H1 (cell line): ENCODE measurements at regions not wholly inside any gene's neighbourhood (a gene's known extent, or its start where the extent isn't known, plus 50 kb on each side); places are given as distances from the start of the nearest gene placed in this dataset.

Experiments
- CTCF ChIA-PET: fragments of 300-600 bp; sonication (Branson Sonifier 250); formaldehyde crosslinking; loops from one replicate; lab custom pipeline; 2021; ENCODE audit not compliant: partially characterized antibody; lab: Charles Lee
- POLR2A ChIA-PET: fragments of 300-600 bp; sonication (Branson Sonifier 250); formaldehyde crosslinking; loops from one replicate; lab custom pipeline; 2021; ENCODE audit warnings: inconsistent platforms; ENCODE audit not compliant: partially characterized antibody; lab: Charles Lee
- DNase-seq, 2 experiments: peaks; one replicate each; pipeline versions ENCODE4 v3.0.0 to v3.0.0-alpha.2; 2010 to 2022; ENCODE audit warnings: low spot score in 2 of 2, low read depth in 1 of 2, mixed read lengths in 1 of 2
- FAIRE-seq: peaks from 2 replicates; lab custom pipeline; 2011; peaks lifted over from hg19 to GRCh38; lab: Jason Lieb, UNC
- H2AFZ ChIP-seq: 2 replicates; pipeline ENCODE4 v1.8.1; 2012; ENCODE audit warnings: low read length, inconsistent platforms
- H2AK5ac ChIP-seq: 2 replicates; pipeline ENCODE4 v1.6.1; 2013; ENCODE audit warnings: low read depth, low read length
- H2BK120ac ChIP-seq: replicated peaks from 2 replicates; pipeline ENCODE3; 2013; ENCODE audit warnings: low read depth, low read length, inconsistent platforms
- H2BK12ac ChIP-seq: 2 replicates; pipeline ENCODE4 v1.6.1; 2013; ENCODE audit warnings: low read depth, low read length
- H2BK15ac ChIP-seq: 2 replicates; pipeline ENCODE4 v1.6.1; 2013; ENCODE audit warnings: low read length
- H2BK20ac ChIP-seq: 2 replicates; pipeline ENCODE4 v1.6.1; 2013; ENCODE audit warnings: low read length
- H2BK5ac ChIP-seq: 2 replicates; pipeline ENCODE4 v1.6.1; 2013; ENCODE audit warnings: low read depth, low read length
- H3K14ac ChIP-seq: 2 replicates; pipeline ENCODE4 v1.6.1; 2013; ENCODE audit warnings: inconsistent platforms; ENCODE audit not compliant: insufficient read length
- H3K18ac ChIP-seq: 2 replicates; pipeline ENCODE4 v1.6.1; 2013; ENCODE audit warnings: low read length; ENCODE audit errors: extremely low read depth
- H3K23ac ChIP-seq: 2 replicates; pipeline ENCODE4 v1.6.1; 2013; ENCODE audit warnings: inconsistent platforms; ENCODE audit not compliant: insufficient read length
- H3K23me2 ChIP-seq: 2 replicates; pipeline ENCODE4 v1.6.1; 2013; ENCODE audit warnings: low read depth, low read length
- H3K27ac ChIP-seq: 2 replicates; pipeline ENCODE4 v1.6.1; 2011; ENCODE audit warnings: low read depth, low read length, inconsistent platforms
- H3K27me3 ChIP-seq, 4 experiments: replicated peaks in 1 of 4; 1 replicate in 1 of 4; 2 replicates in 3 of 4; pipeline versions ENCODE4 v1.6.1 to v1.8.1; 2011 to 2013; ENCODE audit warnings: low read length in 3 of 4, mild to moderate bottlenecking in 3 of 4, inconsistent platforms in 2 of 4, mixed read lengths in 2 of 4, moderate library complexity in 1 of 4; ENCODE audit not compliant: control insufficient read depth in 3 of 4, insufficient read depth in 3 of 4; ENCODE audit errors: extremely low read depth in 1 of 4
- H3K36me3 ChIP-seq, 4 experiments: 2 replicates each; pipeline versions ENCODE4 v1.6.1 to v1.8.1; 2011 to 2013; ENCODE audit warnings: mild to moderate bottlenecking in 4 of 4, low read length in 3 of 4, moderate library complexity in 2 of 4, control low read depth in 1 of 4, inconsistent platforms in 1 of 4; ENCODE audit not compliant: insufficient read depth in 4 of 4, control insufficient read depth in 2 of 4
- H3K4ac ChIP-seq: replicated peaks from 2 replicates; pipeline ENCODE3; 2013; ENCODE audit warnings: low read length, low read depth, mixed read lengths, inconsistent platforms; ENCODE audit not compliant: insufficient read length
- H3K4me1 ChIP-seq, 4 experiments: replicated peaks in 1 of 4; 1 replicate in 1 of 4; 2 replicates in 3 of 4; pipeline versions ENCODE4 v1.6.1 to v1.8.1; 2011 to 2013; ENCODE audit warnings: low read length in 3 of 4, inconsistent platforms in 2 of 4, mixed read lengths in 1 of 4; ENCODE audit not compliant: insufficient read depth in 4 of 4, control insufficient read depth in 3 of 4
- H3K4me2 ChIP-seq, 2 experiments: 2 replicates each; pipeline versions ENCODE4 v1.6.1 to v1.8.1; 2011 to 2013; ENCODE audit warnings: low read depth in 2 of 2, low read length in 2 of 2, control low read depth in 1 of 2, inconsistent platforms in 1 of 2, mild to moderate bottlenecking in 1 of 2; ENCODE audit not compliant: insufficient read depth in 1 of 2
- H3K4me3 ChIP-seq, 4 experiments: fragments of 200-600, 300-600 bp in 1 of 4; sonication (generic), shearing (Covaris generic), sonication (Bioruptor Twin) in 1 of 4; 2 replicates each; pipeline versions ENCODE4 v1.5.1 to v1.8.1; 2011 to 2016; ENCODE audit warnings: low read length in 4 of 4, low read depth in 3 of 4, control low read depth in 2 of 4, inconsistent platforms in 2 of 4, mild to moderate bottlenecking in 2 of 4, mixed read lengths in 1 of 4, moderate library complexity in 1 of 4; ENCODE audit not compliant: insufficient read depth in 2 of 4; ENCODE audit errors: extremely low read depth in 1 of 4
- H3K56ac ChIP-seq: replicated peaks from 2 replicates; pipeline ENCODE3; 2013; ENCODE audit warnings: low read depth, mild to moderate bottlenecking, mixed read lengths, low read length, inconsistent platforms; ENCODE audit not compliant: insufficient read length
- H3K79me1 ChIP-seq: 2 replicates; pipeline ENCODE4 v1.6.1; 2013; ENCODE audit warnings: low read depth, low read length, control low read depth
- H3K79me2 ChIP-seq, 2 experiments: 2 replicates each; pipeline versions ENCODE4 v1.6.1 to v1.8.1; 2012 to 2013; ENCODE audit warnings: low read length in 2 of 2, mild to moderate bottlenecking in 2 of 2, inconsistent platforms in 1 of 2; ENCODE audit not compliant: insufficient read depth in 2 of 2, control insufficient read depth in 1 of 2
- H3K9ac ChIP-seq, 4 experiments: replicated peaks in 1 of 4; 1 replicate in 1 of 4; 2 replicates in 3 of 4; pipeline versions ENCODE4 v1.6.1 to v1.8.1; 2011 to 2013; ENCODE audit warnings: low read depth in 3 of 4, low read length in 3 of 4, control low read depth in 2 of 4, mild to moderate bottlenecking in 2 of 4, moderate library complexity in 2 of 4, inconsistent platforms in 1 of 4; ENCODE audit errors: extremely low read depth in 1 of 4
- H3K9me3 ChIP-seq, 2 experiments: 2 replicates each; pipeline versions ENCODE4 v1.6.1 to v1.8.1; 2012 to 2013; ENCODE audit warnings: mild to moderate bottlenecking in 2 of 2, moderate library complexity in 2 of 2, control low read depth in 1 of 2, inconsistent platforms in 1 of 2, low read depth in 1 of 2, low read length in 1 of 2, mixed read lengths in 1 of 2; ENCODE audit not compliant: insufficient read depth in 2 of 2
- H4K20me1 ChIP-seq, 2 experiments: replicated peaks in 1 of 2; 2 replicates each; pipeline versions ENCODE3 to v1.8.1; 2011 to 2013; ENCODE audit warnings: inconsistent platforms in 2 of 2, low read length in 2 of 2, mild to moderate bottlenecking in 1 of 2; ENCODE audit not compliant: insufficient read depth in 2 of 2, control insufficient read depth in 1 of 2
- H4K5ac ChIP-seq: 2 replicates; pipeline ENCODE4 v1.6.1; 2013; ENCODE audit warnings: low read length, low read depth, mixed read lengths, inconsistent platforms; ENCODE audit not compliant: insufficient read length
- H4K8ac ChIP-seq: 2 replicates; pipeline ENCODE4 v1.8.0; 2013; ENCODE audit warnings: mild to moderate bottlenecking, moderate library complexity, low read length, inconsistent platforms; ENCODE audit not compliant: insufficient read depth; ENCODE audit errors: extremely low read depth
- H4K91ac ChIP-seq: replicated peaks from 2 replicates; pipeline ENCODE3; 2013; ENCODE audit warnings: low read length, mixed read lengths, inconsistent platforms; ENCODE audit not compliant: insufficient read length
- CBX8 ChIP-seq: fragments of 300-800, 300-1000 bp; sonication (generic); IDR thresholded peaks from 2 replicates; pipeline ENCODE4 v1.7.1; 2016; ENCODE audit warnings: low read depth, low read length, borderline replicate concordance
- CREB1 ChIP-seq: IDR thresholded peaks from 2 replicates; pipeline ENCODE4 v1.6.1; 2012; ENCODE audit warnings: inconsistent platforms
- CTBP2 ChIP-seq: IDR thresholded peaks from 2 replicates; pipeline ENCODE4 v1.7.0; 2011; ENCODE audit warnings: borderline replicate concordance, mild to moderate bottlenecking, moderate library complexity, mixed read lengths, low read length; ENCODE audit not compliant: insufficient read depth, insufficient read length
- EZH2 ChIP-seq: fragments of 200-600 bp; sonication (generic); IDR thresholded peaks from 2 replicates; pipeline ENCODE4 v1.7.1; 2012; ENCODE audit warnings: low read depth, mild to moderate bottlenecking, moderate library complexity, low read length, inconsistent platforms; ENCODE audit not compliant: severe bottlenecking
- FOSL1 ChIP-seq: IDR thresholded peaks from 2 replicates; pipeline ENCODE4 v1.6.1; 2011; ENCODE audit warnings: mild to moderate bottlenecking, low read depth, low read length, moderate library complexity; ENCODE audit not compliant: insufficient read depth
- HDAC2 ChIP-seq, 2 experiments: fragments of 300-600 bp in 1 of 2; sonication (generic) in 1 of 2; IDR thresholded peaks; 2 replicates each; pipeline ENCODE4 v1.6.1; 2011 to 2012; ENCODE audit warnings: low read depth in 2 of 2, low read length in 2 of 2, mild to moderate bottlenecking in 2 of 2, moderate library complexity in 2 of 2, borderline replicate concordance in 1 of 2, inconsistent platforms in 1 of 2
- KDM1A ChIP-seq: fragments of 200-600, 300-600 bp; sonication (generic); IDR thresholded peaks from 2 replicates; pipeline ENCODE4 v1.7.1; 2016; ENCODE audit warnings: mild to moderate bottlenecking, low read length, borderline replicate concordance
- NRF1 ChIP-seq: IDR thresholded peaks from 2 replicates; pipeline ENCODE4 v1.6.1; 2011; ENCODE audit warnings: mild to moderate bottlenecking, low read depth, low read length, improper control_type of control experiment
- RBBP5 ChIP-seq: IDR thresholded peaks from 2 replicates; pipeline ENCODE4 v1.7.1; 2012; ENCODE audit warnings: low read depth, mild to moderate bottlenecking, inconsistent platforms, low read length, moderate library complexity, borderline replicate concordance
- RFX5 ChIP-seq: IDR thresholded peaks from 2 replicates; pipeline ENCODE4 v1.6.1; 2011; ENCODE audit warnings: low read depth, low read length, improper control_type of control experiment, borderline replicate concordance
- SIX5 ChIP-seq: IDR thresholded peaks from 2 replicates; pipeline ENCODE4 v1.6.1; 2011; ENCODE audit warnings: mild to moderate bottlenecking, low read depth, low read length
- SUZ12 ChIP-seq: fragments of 200-600 bp; sonication (generic); IDR thresholded peaks from 2 replicates; pipeline ENCODE4 v1.6.1; 2012; ENCODE audit warnings: mild to moderate bottlenecking, inconsistent platforms, low read length, moderate library complexity, mixed read lengths
- TBP ChIP-seq: IDR thresholded peaks from 2 replicates; pipeline ENCODE4 v1.6.1; 2011; ENCODE audit warnings: low read depth, low read length, improper control_type of control experiment
- TEAD4 ChIP-seq: IDR thresholded peaks from 2 replicates; pipeline ENCODE4 v1.6.1; 2012; ENCODE audit warnings: low read depth, low read length, inconsistent platforms, mixed read lengths
- WGBS, 2 experiments: shearing (Covaris generic) in 1 of 2; methylation state at CpG; one replicate each; pipeline versions ENCODE4 v1.1.6 to v1.1.7; 2013 to 2015; ENCODE audit warnings: low lambda C conversion rate in 2 of 2, mixed read lengths in 2 of 2, inconsistent platforms in 1 of 2, low coverage in 1 of 2, missing lambda C conversion rate in 1 of 2; ENCODE audit not compliant: insufficient replicate concordance in 2 of 2, insufficient coverage in 1 of 2, insufficient read length in 1 of 2; ENCODE audit errors: extremely low coverage in 1 of 2, missing lambda C conversion rate in 1 of 2; 5-methylcytosine and 5-hydroxymethylcytosine counted together
- TF ChIP-seq, protein P1 (sequence below): IDR thresholded peaks from 2 replicates; pipeline ENCODE4 v1.6.1; 2012; ENCODE audit warnings: inconsistent platforms

DNA sequence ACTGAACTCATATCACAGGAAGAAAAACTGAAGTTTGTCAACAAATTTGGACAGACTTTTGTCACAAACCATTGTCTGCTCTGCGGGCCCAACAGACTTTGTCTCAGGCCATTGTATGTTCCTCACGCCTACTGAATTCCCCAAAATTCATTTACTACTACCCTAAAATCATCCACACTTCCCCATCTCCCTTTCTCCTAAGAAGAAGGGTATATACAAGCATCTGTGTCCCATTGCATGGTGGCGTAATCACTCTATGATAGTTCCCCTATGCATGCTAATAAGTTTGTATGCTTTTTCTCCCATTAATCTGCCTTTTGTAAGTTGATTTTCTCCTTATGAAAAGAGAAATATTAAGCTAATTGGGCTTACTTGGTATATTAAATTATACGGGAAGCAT lies 54.9 kb upstream of the ATF3 start:
- DNase-seq (no peak), FAIRE-seq (no peak)
- Histone ChIP-seq H3K27me3 (peaks cover 0 to 13% (median 5%) of the 10 kb centered on the region in 4 experiments; a peak in 4 of 7 replicates), H2BK15ac (no peak overlapping the region), H3K14ac (no peak overlapping the region), H2BK5ac (no peak overlapping the region), H2BK20ac (no peak overlapping the region), H2BK12ac (no peak overlapping the region), H3K79me2 (no peaks in the 10 kb centered on the region), H3K79me1 (no peaks in the 10 kb centered on the region), H4K20me1 (no peaks in the 10 kb centered on the region), H3K23ac (no peak overlapping the region), H3K27ac (no peak overlapping the region), H3K23me2 (peaks cover 5% of the 10 kb centered on the region; the same call in 1 of the 2 replicates), H3K4ac (no peak overlapping the region), H2BK120ac (no peak overlapping the region), H4K5ac (no peak overlapping the region), H3K18ac (no peak overlapping the region), H3K36me3 (no peaks in the 10 kb centered on the region), H3K4me2 (no peak overlapping the region), H2AFZ (no peak overlapping the region), H4K91ac (no peak overlapping the region), H3K9ac (no peak overlapping the region), H3K4me1 (peaks cover 0 to 10% (median 4%) of the 10 kb centered on the region in 4 experiments; a peak in 5 of 7 replicates), H2AK5ac (no peak overlapping the region), H3K4me3 (no peak overlapping the region), H3K9me3 (no peaks in the 10 kb centered on the region; a peak in 1 of 4 replicates), H3K56ac (no peak overlapping the region), H4K8ac (no peak overlapping the region)
- CTCF ChIA-PET, result interaction anchor here (1.0 to 1.3 kb wide), 2 partner anchors 15 to 98 kb away, joined by 3 read pairs; no protein-coding TSS in a partner anchor
- 74 to 100% methylated on average over 1 to 4 of the region's 4 CpGs for WGBS, 2 experiments
- POLR2A ChIA-PET, result no interaction called here
- TF ChIP-seq RBBP5, result no peak
- no peak for TF ChIP-seq HDAC2 (IDR thresholded peaks at IDR 0.05; ENCODE audit: borderline replicate concordance in 1 of 2, low read depth in 2 of 2, low read length in 2 of 2)
- no peak for TF ChIP-seq CTBP2
- TF ChIP-seq KDM1A, result no peak
- TF ChIP-seq CREB1, result no peak
- TF ChIP-seq CBX8, result no peak
- TF ChIP-seq, protein P1, sequence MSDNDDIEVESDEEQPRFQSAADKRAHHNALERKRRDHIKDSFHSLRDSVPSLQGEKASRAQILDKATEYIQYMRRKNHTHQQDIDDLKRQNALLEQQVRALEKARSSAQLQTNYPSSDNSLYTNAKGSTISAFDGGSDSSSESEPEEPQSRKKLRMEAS, result no peak
- no peak for TF ChIP-seq SIX5
- no peak for TF ChIP-seq FOSL1
- TF ChIP-seq TEAD4, result no peak
- TF ChIP-seq EZH2, result no peak
- no peak for TF ChIP-seq SUZ12
- no peak for TF ChIP-seq TBP
- no peak for TF ChIP-seq NRF1
- TF ChIP-seq RFX5, result no peak
